Endothelial cell of umbilical vein (primary cell): ENCODE measurements at regions not wholly inside any gene's neighbourhood (a gene's known extent, or its start where the extent isn't known, plus 50 kb on each side); places are given as distances from the start of the nearest gene placed in this dataset.

Experiments used
- BruUV-seq: library from RNA; stranded (reverse); fragments of 400-500 nt; replicated peaks from 2 replicates; lab custom pipeline; 2021; lab: Mats Ljungman, UMichigan
- CTCF ChIA-PET: fragments of 300-600, 350-600 bp; sonication (Branson Sonifier 250); formaldehyde crosslinking; loops from one replicate; lab custom pipeline; 2021; ENCODE audit warnings: antibody characterized with exemption, inconsistent platforms; lab: Charles Lee
- POLR2A ChIA-PET: fragments of 300-600, 350-600 bp; sonication (Branson Sonifier 250); formaldehyde crosslinking; loops from one replicate; lab custom pipeline; 2021; ENCODE audit warnings: antibody characterized with exemption, inconsistent platforms; lab: Charles Lee
- DNase-seq: peaks from one replicate; pipeline ENCODE4 v3.0.0-alpha.2; 2011; ENCODE audit warnings: low read depth, low spot score
- FAIRE-seq: peaks from 2 replicates; lab custom pipeline; 2011; peaks lifted over from hg19 to GRCh38; lab: Jason Lieb, UNC
- H2AFZ ChIP-seq: 2 replicates; pipeline ENCODE4 v1.6.0; 2012; ENCODE audit warnings: low read depth, low read length, control low read depth, inconsistent platforms
- H3K27ac ChIP-seq: 2 replicates; pipeline ENCODE4 v1.5.1; 2011; ENCODE audit warnings: low read depth, mild to moderate bottlenecking, control low read depth, low read length, moderate library complexity; ENCODE audit not compliant: insufficient read depth
- H3K27me3 ChIP-seq, 2 experiments: 2 replicates each; pipeline versions ENCODE4 v1.6.0 to v1.6.1; 2011; ENCODE audit warnings: low read length in 2 of 2, mixed read lengths in 1 of 2; ENCODE audit not compliant: control insufficient read depth in 2 of 2, insufficient read depth in 2 of 2
- H3K36me3 ChIP-seq, 2 experiments: 2 replicates in 1 of 2; 3 replicates in 1 of 2; pipeline ENCODE4 v1.5.1; 2011; ENCODE audit warnings: low read length in 2 of 2, mild to moderate bottlenecking in 1 of 2, moderate library complexity in 1 of 2; ENCODE audit not compliant: control insufficient read depth in 2 of 2, insufficient read depth in 2 of 2; ENCODE audit errors: extremely low read depth in 1 of 2
- H3K4me1 ChIP-seq: 3 replicates; pipeline ENCODE4 v1.5.1; 2011; ENCODE audit warnings: mild to moderate bottlenecking, low read length; ENCODE audit not compliant: control insufficient read depth, insufficient read depth; ENCODE audit errors: extremely low read depth
- H3K4me2 ChIP-seq: 2 replicates; pipeline ENCODE4 v1.6.1; 2011; ENCODE audit warnings: low read length, control low read depth, mixed read lengths; ENCODE audit not compliant: insufficient read depth
- H3K4me3 ChIP-seq, 3 experiments: fragments of 200-600 bp in 1 of 3; sonication (generic), shearing (Covaris generic) in 1 of 3; replicated peaks in 1 of 3; 2 replicates each; pipeline ENCODE4 v1.5.1; 2011 to 2016; ENCODE audit warnings: control low read depth in 3 of 3, low read length in 3 of 3, mild to moderate bottlenecking in 2 of 3, inconsistent platforms in 1 of 3, low read depth in 1 of 3, moderate library complexity in 1 of 3; ENCODE audit not compliant: insufficient read depth in 1 of 3
- H3K79me2 ChIP-seq: 2 replicates; pipeline ENCODE4 v1.6.0; 2012; ENCODE audit warnings: low read length, inconsistent platforms; ENCODE audit not compliant: control insufficient read depth, insufficient read depth
- H3K9ac ChIP-seq: replicated peaks from 2 replicates; pipeline ENCODE3; 2011; ENCODE audit warnings: low read length, control low read depth; ENCODE audit not compliant: insufficient read depth; ENCODE audit errors: extremely low read depth
- H3K9me1 ChIP-seq: replicated peaks from 3 replicates; pipeline ENCODE4 v1.6.0; 2011; ENCODE audit warnings: mild to moderate bottlenecking, low read length; ENCODE audit not compliant: control insufficient read depth, insufficient read depth; ENCODE audit errors: extremely low read depth
- H3K9me3 ChIP-seq: replicated peaks from 2 replicates; pipeline ENCODE4 v1.5.1; 2012; ENCODE audit warnings: low read length, inconsistent platforms; ENCODE audit not compliant: control insufficient read depth, insufficient read depth
- H4K20me1 ChIP-seq: replicated peaks from 2 replicates; pipeline ENCODE3; 2011; ENCODE audit warnings: mild to moderate bottlenecking, low read length; ENCODE audit not compliant: control insufficient read depth, insufficient read depth; ENCODE audit errors: extremely low read depth
- JUN ChIP-seq: IDR thresholded peaks from 2 replicates; pipeline ENCODE4 v1.6.1; 2011; ENCODE audit warnings: borderline replicate concordance, low read depth; ENCODE audit not compliant: insufficient read length, insufficient read depth
- MYC ChIP-seq: IDR thresholded peaks from one replicate; pipeline ENCODE4 v1.6.1; 2011; ENCODE audit warnings: mild to moderate bottlenecking, low read depth, low read length
- dilution Hi-C: fragments of 300-500 bp; cut with MboI; formaldehyde crosslinking; loops from one replicate; pipeline ENCODE4 v1.15.0; 2019; ENCODE audit warnings: low sequenced_read_pairs; ENCODE audit not compliant: extremely low pct_ligation_motif_present
- intact Hi-C: fragments of 100-400 bp; cut with micrococcal nuclease; formaldehyde crosslinking; loops from one replicate; pipeline ENCODE4 v1.10.0; 2022
- TF ChIP-seq, protein P1 (sequence below): IDR thresholded peaks from 2 replicates; pipeline ENCODE4 v1.6.1; 2011; ENCODE audit not compliant: insufficient read depth, insufficient read length
- TF ChIP-seq, protein P2 (sequence below), 2 donors: IDR thresholded peaks; 1 replicate in 1 of 2; 2 replicates in 1 of 2; pipeline ENCODE4 v1.5.1; 2011; ENCODE audit warnings: low read length in 2 of 2, mild to moderate bottlenecking in 2 of 2, moderate library complexity in 2 of 2, control low read depth in 1 of 2, inconsistent platforms in 1 of 2, low read depth in 1 of 2; ENCODE audit not compliant: insufficient read depth in 1 of 2; ENCODE audit errors: extremely low read depth in 1 of 2

DNA sequence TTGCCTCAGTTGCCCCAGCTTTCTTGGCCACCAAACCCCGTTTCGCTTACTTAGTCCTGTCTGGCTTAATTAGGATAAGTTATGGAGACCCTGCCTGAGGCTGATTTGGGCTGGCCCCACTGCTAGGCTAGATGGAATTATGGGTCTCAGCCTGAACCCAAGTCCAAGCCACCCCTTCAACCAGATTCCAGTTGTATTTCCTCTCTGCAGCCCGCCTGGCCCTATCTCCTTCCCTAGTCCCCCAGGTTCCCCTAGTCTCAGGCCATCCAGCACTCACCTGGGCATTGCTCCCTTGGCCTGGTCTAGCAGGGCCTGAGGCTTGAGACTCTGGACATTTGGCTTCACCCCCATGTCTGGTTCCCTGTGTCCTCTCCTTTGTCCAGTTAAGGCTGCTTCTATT is 111.7 kb upstream of the IPO9 start:
- Histone ChIP-seq H3K4me3 (no peak overlapping the region), H3K4me2 (no peak overlapping the region), H2AFZ (no peak overlapping the region), H3K9me3 (no peaks in the 10 kb centered on the region), H3K9me1 (no peaks in the 10 kb centered on the region), H3K27ac (no peak overlapping the region), H3K27me3 (no peaks in the 10 kb centered on the region), H3K36me3 (no peaks in the 10 kb centered on the region), H3K79me2 (peaks cover 14% of the 10 kb centered on the region), H4K20me1 (no peaks in the 10 kb centered on the region), H3K9ac (no peak overlapping the region), H3K4me1 (peaks cover 35% of the 10 kb centered on the region)
- TF ChIP-seq, protein P1, sequence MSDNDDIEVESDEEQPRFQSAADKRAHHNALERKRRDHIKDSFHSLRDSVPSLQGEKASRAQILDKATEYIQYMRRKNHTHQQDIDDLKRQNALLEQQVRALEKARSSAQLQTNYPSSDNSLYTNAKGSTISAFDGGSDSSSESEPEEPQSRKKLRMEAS = no peak
- TF ChIP-seq, protein P2, sequence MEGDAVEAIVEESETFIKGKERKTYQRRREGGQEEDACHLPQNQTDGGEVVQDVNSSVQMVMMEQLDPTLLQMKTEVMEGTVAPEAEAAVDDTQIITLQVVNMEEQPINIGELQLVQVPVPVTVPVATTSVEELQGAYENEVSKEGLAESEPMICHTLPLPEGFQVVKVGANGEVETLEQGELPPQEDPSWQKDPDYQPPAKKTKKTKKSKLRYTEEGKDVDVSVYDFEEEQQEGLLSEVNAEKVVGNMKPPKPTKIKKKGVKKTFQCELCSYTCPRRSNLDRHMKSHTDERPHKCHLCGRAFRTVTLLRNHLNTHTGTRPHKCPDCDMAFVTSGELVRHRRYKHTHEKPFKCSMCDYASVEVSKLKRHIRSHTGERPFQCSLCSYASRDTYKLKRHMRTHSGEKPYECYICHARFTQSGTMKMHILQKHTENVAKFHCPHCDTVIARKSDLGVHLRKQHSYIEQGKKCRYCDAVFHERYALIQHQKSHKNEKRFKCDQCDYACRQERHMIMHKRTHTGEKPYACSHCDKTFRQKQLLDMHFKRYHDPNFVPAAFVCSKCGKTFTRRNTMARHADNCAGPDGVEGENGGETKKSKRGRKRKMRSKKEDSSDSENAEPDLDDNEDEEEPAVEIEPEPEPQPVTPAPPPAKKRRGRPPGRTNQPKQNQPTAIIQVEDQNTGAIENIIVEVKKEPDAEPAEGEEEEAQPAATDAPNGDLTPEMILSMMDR (IDR thresholded peaks at IDR 0.05; ENCODE audit: extremely low read depth in 1 of 2, insufficient read depth in 1 of 2, low read depth in 1 of 2, low read length in 2 of 2) = no peak
- TF ChIP-seq JUN (no peak), MYC (no peak)
- no TSS peak for BruUV-seq
- ChIA-PET CTCF (interaction anchor here (20.5 kb wide), 1 partner anchor 70 kb away, joined by 970 read pairs; no protein-coding TSS in a partner anchor), POLR2A (no interaction called here)
- dilution Hi-C loops (loop anchor here (25.0 kb wide), 1 partner anchor 155 kb away; no protein-coding TSS in a partner anchor), intact Hi-C loops (no loop called here)
- no peak for FAIRE-seq
- DNase-seq = no peak
